HCT116 (cell line): ENCODE measurements at regions not wholly inside any gene's neighbourhood (a gene's known extent, or its start where the extent isn't known, plus 50 kb on each side); places are given as distances from the start of the nearest gene placed in this dataset.

Experiments
- CTCF ChIP-seq, 3 experiments: fragments of 200-600 bp in 1 of 3; sonication (generic) in 1 of 3; IDR thresholded peaks in 2 of 3; conservative IDR thresholded peaks in 1 of 3; 2 replicates each; pipeline ENCODE4 v1.5.1; 2012 to 2017; ENCODE audit warnings: low read depth in 2 of 3, low read length in 2 of 3, antibody characterized with exemption in 1 of 3, borderline replicate concordance in 1 of 3, control low read depth in 1 of 3, mild to moderate bottlenecking in 1 of 3, mixed read lengths in 1 of 3, mixed run types in 1 of 3, moderate library complexity in 1 of 3; ENCODE audit not compliant: insufficient read depth in 1 of 3
- ELF1 ChIP-seq: IDR thresholded peaks from 2 replicates; pipeline ENCODE4 v1.6.1; 2012; ENCODE audit warnings: low read depth, borderline replicate concordance
- EZH2 ChIP-seq: fragments of 200-600 bp; sonication (generic); IDR thresholded peaks from 2 replicates; pipeline ENCODE4 v1.6.1; 2017; ENCODE audit warnings: antibody characterized with exemption, mixed run types
- FOSL1 ChIP-seq: IDR thresholded peaks from 2 replicates; pipeline ENCODE4 v1.6.1; 2012; ENCODE audit warnings: low read depth
- POLR2A ChIP-seq: IDR thresholded peaks from 2 replicates; pipeline ENCODE4 v1.7.0; 2011; ENCODE audit warnings: borderline replicate concordance; ENCODE audit not compliant: insufficient read depth, insufficient read length; ENCODE audit errors: extremely low read depth
- RAD21 ChIP-seq: IDR thresholded peaks from 2 replicates; pipeline ENCODE4 v1.6.1; 2012; ENCODE audit warnings: low read depth, mild to moderate bottlenecking
- REST ChIP-seq: IDR thresholded peaks from 2 replicates; pipeline ENCODE4 v1.6.1; 2012; ENCODE audit warnings: low read depth
- SRF ChIP-seq: IDR thresholded peaks from 2 replicates; pipeline ENCODE4 v1.6.1; 2012; ENCODE audit warnings: low read depth
- YY1 ChIP-seq: IDR thresholded peaks from 2 replicates; pipeline ENCODE4 v1.6.1; 2011; ENCODE audit warnings: low read length, low read depth, moderate library complexity, mild to moderate bottlenecking; ENCODE audit not compliant: insufficient replicate concordance; ENCODE audit errors: extremely low read depth
- ZNF274 ChIP-seq: fragments of 200-500 bp; sonication (Bioruptor generic); IDR thresholded peaks from 2 replicates; pipeline ENCODE4 v1.6.1; 2014; ENCODE audit warnings: mild to moderate bottlenecking, low read depth, low read length, inconsistent platforms

- TF ChIP-seq POLR2A (no peak), CTCF (IDR thresholded peaks at IDR 0.05 in 2 of 3, conservative IDR thresholded peaks at IDR 0.05 in 1 of 3; ENCODE audit: borderline replicate concordance in 1 of 3, insufficient read depth in 1 of 3, low read depth in 2 of 3, low read length in 2 of 3) (no peak), SRF (no peak), EZH2 (no peak), ZNF274 (no peak), RAD21 (no peak), REST (no peak), YY1 (no peak), ELF1 (no peak), FOSL1 (no peak)
Measured at GRCh38 chr15:85986116-85986515, 93.6 kb upstream of the AGBL1 start.
